ENCODE measurements at regions not wholly inside any gene's neighbourhood (a gene's known extent, or its start where the extent isn't known, plus 50 kb on each side); places are given as distances from the start of the nearest gene placed in this dataset.

DNA sequence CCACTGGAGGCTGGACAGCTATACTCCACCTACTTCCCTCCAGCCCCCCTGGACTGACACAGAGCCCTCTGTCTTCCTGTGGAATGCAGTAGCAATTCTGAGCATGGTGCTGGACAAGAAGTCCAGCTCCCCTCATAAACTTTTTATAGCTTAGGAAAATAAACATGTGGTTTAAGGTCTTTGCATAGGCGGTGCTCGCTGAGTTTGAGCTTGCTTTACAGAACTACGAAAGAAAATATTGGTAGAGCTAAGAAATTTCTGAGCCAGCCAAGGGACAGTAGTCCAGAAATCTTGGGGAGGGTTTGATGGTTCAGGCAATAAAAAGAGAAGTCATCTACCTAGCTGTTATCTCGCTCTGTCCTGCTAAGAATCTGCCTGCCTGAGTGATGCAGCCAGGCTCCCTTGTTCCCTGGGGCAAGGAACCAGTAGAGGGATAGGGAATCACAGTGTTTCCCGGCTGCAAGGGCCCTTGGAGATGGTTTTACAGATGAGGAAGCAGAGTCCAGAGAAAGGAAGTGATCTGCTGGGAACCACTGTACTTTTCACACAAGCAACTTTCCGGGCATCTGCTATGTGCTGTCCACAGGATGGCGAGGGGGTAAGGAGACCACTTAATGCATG, 343.4 kb downstream of the CDC5L start:
- ChIA-PET POLR2A (no interaction called here), CTCF (interaction anchor here (1.0 kb wide), 1 partner anchor 75 kb away, joined by 3 read pairs; no protein-coding TSS in a partner anchor)
- TF ChIP-seq, protein P1, sequence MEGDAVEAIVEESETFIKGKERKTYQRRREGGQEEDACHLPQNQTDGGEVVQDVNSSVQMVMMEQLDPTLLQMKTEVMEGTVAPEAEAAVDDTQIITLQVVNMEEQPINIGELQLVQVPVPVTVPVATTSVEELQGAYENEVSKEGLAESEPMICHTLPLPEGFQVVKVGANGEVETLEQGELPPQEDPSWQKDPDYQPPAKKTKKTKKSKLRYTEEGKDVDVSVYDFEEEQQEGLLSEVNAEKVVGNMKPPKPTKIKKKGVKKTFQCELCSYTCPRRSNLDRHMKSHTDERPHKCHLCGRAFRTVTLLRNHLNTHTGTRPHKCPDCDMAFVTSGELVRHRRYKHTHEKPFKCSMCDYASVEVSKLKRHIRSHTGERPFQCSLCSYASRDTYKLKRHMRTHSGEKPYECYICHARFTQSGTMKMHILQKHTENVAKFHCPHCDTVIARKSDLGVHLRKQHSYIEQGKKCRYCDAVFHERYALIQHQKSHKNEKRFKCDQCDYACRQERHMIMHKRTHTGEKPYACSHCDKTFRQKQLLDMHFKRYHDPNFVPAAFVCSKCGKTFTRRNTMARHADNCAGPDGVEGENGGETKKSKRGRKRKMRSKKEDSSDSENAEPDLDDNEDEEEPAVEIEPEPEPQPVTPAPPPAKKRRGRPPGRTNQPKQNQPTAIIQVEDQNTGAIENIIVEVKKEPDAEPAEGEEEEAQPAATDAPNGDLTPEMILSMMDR (IDR thresholded peaks at IDR 0.05): no peak
- Mint-ChIP-seq H3K27ac (no peak overlapping the region), H3K27me3 (peaks cover 3% of the 10 kb centered on the region), H3K4me3 (no peak overlapping the region), H3K4me1 (no peaks in the 10 kb centered on the region), H3K9me3 (no peaks in the 10 kb centered on the region), H3K36me3 (ENCODE audit: low read depth) (no peaks in the 10 kb centered on the region)
- intact Hi-C loops (cut with micrococcal nuclease): no loop called here
- DNase-seq: no peak
- no peak for ATAC-seq (ENCODE audit: low read depth)

DNA sequence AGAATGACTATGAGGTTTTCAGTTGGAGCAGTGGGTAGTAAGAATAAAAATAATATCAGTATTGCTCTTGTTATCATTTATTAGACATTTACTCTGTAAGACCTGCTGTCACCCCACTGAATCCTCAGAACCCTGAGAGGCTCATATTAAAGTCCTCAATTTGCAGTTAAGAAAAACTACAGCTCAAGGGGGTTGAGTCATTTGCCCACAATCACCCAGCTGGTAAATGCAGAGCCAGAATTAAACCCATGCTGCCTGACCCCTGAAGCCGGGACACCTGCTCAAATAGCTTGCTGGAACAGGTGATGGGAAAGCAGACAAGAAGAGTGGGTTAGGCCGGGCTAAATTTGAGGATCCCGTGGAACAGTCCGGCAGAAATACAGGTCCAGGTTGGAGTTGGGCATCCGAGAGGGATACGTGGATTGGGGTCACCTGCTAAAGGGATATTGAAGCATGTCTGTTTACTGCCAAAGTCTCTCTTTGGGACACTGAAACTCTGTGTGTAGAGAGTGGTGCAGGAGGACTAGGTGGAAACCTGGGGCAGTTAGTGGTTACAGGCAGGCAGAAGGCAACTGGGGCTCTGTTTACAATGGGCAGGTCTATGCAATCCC, 344.1 kb downstream of the CDC5L start:
- H3K4me1 Mint-ChIP-seq: no peaks in the 10 kb centered on the region
- H3K4me3 Mint-ChIP-seq: no peak overlapping the region
- no peak overlapping the region for H3K27ac Mint-ChIP-seq
- TF ChIP-seq, protein P1 (IDR thresholded peaks at IDR 0.05): no peak
- H3K27me3 Mint-ChIP-seq: peaks cover 1% of the 10 kb centered on the region
- POLR2A ChIA-PET: no interaction called here
- H3K9me3 Mint-ChIP-seq: no peaks in the 10 kb centered on the region
- CTCF ChIA-PET: no interaction called here
- DNase-seq (no peak), ATAC-seq (ENCODE audit: low read depth) (no peak)
- intact Hi-C loops (cut with micrococcal nuclease): no loop called here
- H3K36me3 Mint-ChIP-seq (ENCODE audit: low read depth): no peaks in the 10 kb centered on the region

DNA sequence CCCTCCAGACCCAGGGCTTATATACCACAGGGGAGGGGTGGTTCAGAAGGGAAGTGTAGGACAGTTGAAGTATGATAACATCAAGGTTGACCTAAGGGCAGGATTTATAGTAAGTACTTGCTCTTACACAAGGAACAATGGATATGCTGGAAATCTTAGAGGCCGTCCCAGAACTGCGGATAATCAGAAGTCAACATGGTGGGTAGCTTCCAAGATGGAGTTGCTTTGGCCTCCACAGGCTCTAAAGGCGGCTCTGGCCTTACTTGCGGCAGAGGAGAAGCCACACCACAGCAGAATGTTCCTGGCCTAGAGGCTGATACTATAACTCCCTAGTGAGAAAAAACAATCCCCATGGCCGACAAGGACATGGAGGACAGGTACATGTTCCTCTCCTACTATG, 344.7 kb downstream of the CDC5L start:
- intact Hi-C loops (cut with micrococcal nuclease): no loop called here
- CTCF ChIA-PET: no interaction called here
- POLR2A ChIA-PET: no interaction called here

DNA sequence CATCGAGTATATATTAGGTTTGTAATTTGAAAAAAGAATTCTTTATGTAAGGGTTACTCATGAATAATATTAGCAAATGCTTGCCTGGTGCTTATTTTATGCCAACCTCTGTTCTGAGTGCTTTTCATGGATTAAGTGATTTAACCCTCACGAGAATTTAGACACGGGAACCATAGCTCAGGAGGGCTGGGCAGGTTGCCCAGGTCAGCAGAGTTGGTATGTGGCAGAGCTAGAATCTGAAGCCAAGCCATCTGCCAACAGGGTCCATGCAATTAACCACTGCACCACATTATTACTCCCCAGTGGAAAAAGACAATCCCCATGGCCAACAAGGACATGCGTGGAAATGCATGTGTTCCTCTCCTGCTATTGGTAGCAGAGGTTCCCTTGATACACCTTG, 345.6 kb downstream of the CDC5L start:
- Mint-ChIP-seq H3K36me3 (ENCODE audit: low read depth) (no peaks in the 10 kb centered on the region), H3K27ac (no peak overlapping the region), H3K27me3 (peaks cover 1% of the 10 kb centered on the region), H3K4me3 (no peak overlapping the region), H3K4me1 (peaks cover 1% of the 10 kb centered on the region), H3K9me3 (no peaks in the 10 kb centered on the region)
- ChIA-PET POLR2A (no interaction called here), CTCF (no interaction called here)
- TF ChIP-seq, protein P1 (IDR thresholded peaks at IDR 0.05): no peak
- ATAC-seq (ENCODE audit: low read depth) (no peak), DNase-seq (no peak)
- intact Hi-C loops (cut with micrococcal nuclease): no loop called here

More for the DNA sequence above, 344.7 kb downstream of the CDC5L start:
- no peaks in the 10 kb centered on the region for H3K36me3 Mint-ChIP-seq (ENCODE audit: low read depth)
- no peak overlapping the region for H3K4me3 Mint-ChIP-seq
- no peak for ATAC-seq (ENCODE audit: low read depth)
- DNase-seq: no peak
- peaks cover 1% of the 10 kb centered on the region for H3K27me3 Mint-ChIP-seq
- H3K4me1 Mint-ChIP-seq: no peaks in the 10 kb centered on the region
- no peaks in the 10 kb centered on the region for H3K9me3 Mint-ChIP-seq
- no peak overlapping the region for H3K27ac Mint-ChIP-seq
- TF ChIP-seq, protein P1 (IDR thresholded peaks at IDR 0.05): no peak

DNA sequence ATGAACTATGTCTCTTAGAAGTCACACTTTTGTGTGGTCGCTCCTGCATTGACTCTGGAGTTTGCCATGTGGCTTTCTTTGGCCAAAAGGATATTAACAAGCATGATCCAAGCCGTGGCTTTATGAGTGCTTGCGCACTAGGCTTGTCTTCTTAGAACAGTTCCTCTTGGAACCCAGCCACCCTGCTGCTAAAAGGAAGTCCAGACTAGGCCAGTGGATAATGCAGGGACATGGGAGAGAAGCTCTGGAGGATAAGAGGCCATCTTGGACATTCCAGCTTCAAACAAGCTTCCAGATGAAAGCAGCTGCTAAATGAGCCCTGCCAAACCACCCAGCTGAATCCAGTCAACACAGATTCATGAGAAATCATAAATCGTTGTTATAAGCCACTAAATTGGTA, 346.4 kb downstream of the CDC5L start:
- no peaks in the 10 kb centered on the region for H3K9me3 Mint-ChIP-seq
- POLR2A ChIA-PET: interaction anchor here (0.6 kb wide), 1 partner anchor 121 kb away, joined by 3 read pairs; no protein-coding TSS in a partner anchor
- H3K27me3 Mint-ChIP-seq: peaks cover 1% of the 10 kb centered on the region
- no peak overlapping the region for H3K27ac Mint-ChIP-seq
- CTCF ChIA-PET: no interaction called here
- TF ChIP-seq, protein P1 (IDR thresholded peaks at IDR 0.05): no peak
- peaks cover 1% of the 10 kb centered on the region for H3K4me1 Mint-ChIP-seq
- intact Hi-C loops (cut with micrococcal nuclease): no loop called here
- H3K4me3 Mint-ChIP-seq: no peak overlapping the region
- no peaks in the 10 kb centered on the region for H3K36me3 Mint-ChIP-seq (ENCODE audit: low read depth)
- no peak for DNase-seq
- ATAC-seq (ENCODE audit: low read depth): no peak
